GM23338 (cell line): ENCODE measurements at regions not wholly inside any gene's neighbourhood (a gene's known extent, or its start where the extent isn't known, plus 50 kb on each side); places are given as distances from the start of the nearest gene placed in this dataset.

Experiments
- ATAC-seq: fragments of 200-7000 bp; cut with Tn5 transposase; 3 replicates; pipeline ENCODE4 v1.9.1; 2020
- DNase-seq: peaks from one replicate; pipeline ENCODE4 v3.0.0-alpha.2; 2015; ENCODE audit warnings: low spot score
- H2AFZ ChIP-seq: fragments of 200-600 bp; sonication (generic); 2 replicates; pipeline ENCODE4 v1.8.0; 2016; ENCODE audit warnings: antibody characterized with exemption, mild to moderate bottlenecking, moderate library complexity
- H3F3A ChIP-seq: fragments of 200-600 bp; sonication (generic); replicated peaks from 2 replicates; pipeline ENCODE4 v1.8.0; 2017; ENCODE audit warnings: antibody characterized with exemption, mixed run types, low read depth
- H3K27ac ChIP-seq: fragments of 200-600 bp; sonication (generic); 2 replicates; pipeline ENCODE4 v1.6.1; 2016; ENCODE audit warnings: low read depth
- H3K27me3 ChIP-seq: fragments of 200-600 bp; sonication (generic); 2 replicates; pipeline ENCODE4 v1.8.0; 2016; ENCODE audit warnings: mild to moderate bottlenecking, mixed run types, moderate library complexity; ENCODE audit not compliant: insufficient read depth
- H3K36me3 ChIP-seq: fragments of 200-600 bp; sonication (generic); 2 replicates; pipeline ENCODE4 v1.8.0; 2016; ENCODE audit warnings: mild to moderate bottlenecking; ENCODE audit not compliant: insufficient read depth
- H3K4me1 ChIP-seq: fragments of 200-600 bp; sonication (generic); 2 replicates; pipeline ENCODE4 v1.8.0; 2016; ENCODE audit warnings: mild to moderate bottlenecking, moderate library complexity; ENCODE audit not compliant: insufficient read depth
- H3K4me2 ChIP-seq: fragments of 200-600 bp; sonication (generic); 2 replicates; pipeline ENCODE4 v1.7.1; 2017; ENCODE audit warnings: mixed run types
- H3K4me3 ChIP-seq: fragments of 200-600 bp; sonication (generic); 2 replicates; pipeline ENCODE4 v1.6.1; 2016; ENCODE audit warnings: mixed run types
- H3K79me2 ChIP-seq: fragments of 200-600 bp; sonication (generic); replicated peaks from 2 replicates; pipeline ENCODE4 v1.8.0; 2017; ENCODE audit warnings: mild to moderate bottlenecking; ENCODE audit not compliant: insufficient read depth
- H3K9me2 ChIP-seq: fragments of 200-600 bp; sonication (generic); 2 replicates; pipeline ENCODE4 v1.8.0; 2017; ENCODE audit not compliant: insufficient read depth
- H4K20me1 ChIP-seq: fragments of 200-600 bp; sonication (generic); replicated peaks from 2 replicates; pipeline ENCODE4 v1.8.0; 2017; ENCODE audit warnings: mild to moderate bottlenecking; ENCODE audit not compliant: insufficient read depth
- H3K27ac Mint-ChIP-seq: 2 replicates; pipeline ENCODE4 v1.8.0; 2020; ENCODE audit warnings: inconsistent platforms, mild to moderate bottlenecking, moderate library complexity, mixed read lengths
- H3K27me3 Mint-ChIP-seq: 3 replicates; pipeline ENCODE4 v1.8.0; 2022; ENCODE audit warnings: low read depth, mild to moderate bottlenecking, moderate library complexity, mixed read lengths, inconsistent platforms; ENCODE audit not compliant: insufficient read depth, poor library complexity
- H3K36me3 Mint-ChIP-seq: 3 replicates; pipeline ENCODE4 v1.8.0; 2021; ENCODE audit warnings: low read depth, mild to moderate bottlenecking, inconsistent platforms, moderate library complexity, mixed read lengths
- H3K4me1 Mint-ChIP-seq: 3 replicates; pipeline ENCODE4 v1.8.0; 2020; ENCODE audit warnings: mild to moderate bottlenecking, inconsistent platforms, mixed read lengths
- H3K4me3 Mint-ChIP-seq: 3 replicates; pipeline ENCODE4 v1.8.0; 2021; ENCODE audit warnings: moderate library complexity, mild to moderate bottlenecking, inconsistent platforms, mixed read lengths
- H3K9me3 Mint-ChIP-seq: 3 replicates; pipeline ENCODE4 v1.8.0; 2020; ENCODE audit warnings: moderate library complexity, mild to moderate bottlenecking, inconsistent platforms, mixed read lengths
- CREB1 ChIP-seq: fragments of 250-450 bp; sonication (Bioruptor Pico); IDR thresholded peaks from 2 replicates; pipeline ENCODE4 v1.5.0; 2020; ENCODE audit warnings: low read depth, mild to moderate bottlenecking, moderate library complexity
- ETS1 ChIP-seq: IDR thresholded peaks from 2 replicates; pipeline ENCODE4 v1.6.1; 2016; ENCODE audit warnings: antibody characterized with exemption
- EZH2 ChIP-seq: fragments of 200-600 bp; sonication (generic); IDR thresholded peaks from one replicate; pipeline ENCODE4 v1.8.0; 2017; ENCODE audit warnings: antibody characterized with exemption, mild to moderate bottlenecking, low read depth; ENCODE audit not compliant: unreplicated experiment
- EZH2phosphoT487 ChIP-seq: fragments of 200-600 bp; sonication (generic); IDR thresholded peaks from one replicate; pipeline ENCODE4 v1.8.1; 2018; ENCODE audit warnings: antibody characterized with exemption; ENCODE audit not compliant: unreplicated experiment
- JUNB ChIP-seq: IDR thresholded peaks from one replicate; pipeline ENCODE4 v1.6.1; 2016; ENCODE audit warnings: antibody characterized with exemption; ENCODE audit not compliant: unreplicated experiment
- NANOG ChIP-seq: IDR thresholded peaks from 2 replicates; pipeline ENCODE4 v1.6.1; 2016; ENCODE audit warnings: antibody characterized with exemption, borderline replicate concordance
- POLR2AphosphoS5 ChIP-seq: IDR thresholded peaks from 2 replicates; pipeline ENCODE4 v1.6.1; 2016; ENCODE audit warnings: antibody characterized with exemption, low read depth
- REST ChIP-seq: IDR thresholded peaks from one replicate; pipeline ENCODE4 v1.6.1; 2018; ENCODE audit warnings: antibody characterized with exemption; ENCODE audit not compliant: unreplicated experiment
- STAT1 ChIP-seq: IDR thresholded peaks from one replicate; pipeline ENCODE4 v1.6.1; 2016; ENCODE audit warnings: antibody characterized with exemption; ENCODE audit not compliant: unreplicated experiment
- ZNF114 ChIP-seq: fragments of 250-450 bp; sonication (Bioruptor Pico); IDR thresholded peaks from 2 replicates; pipeline ENCODE4 v1.5.0; 2020; ENCODE audit warnings: mild to moderate bottlenecking, moderate library complexity
- ZNF331 ChIP-seq: fragments of 250-450 bp; sonication (Bioruptor Pico); IDR thresholded peaks from 2 replicates; pipeline ENCODE4 v1.5.0; 2020; ENCODE audit warnings: low read depth, mild to moderate bottlenecking, moderate library complexity
- ZNF462 ChIP-seq: fragments of 250-450 bp; sonication (Bioruptor Pico); IDR thresholded peaks from 2 replicates; pipeline ENCODE4 v1.5.0; 2020; ENCODE audit warnings: mild to moderate bottlenecking, moderate library complexity
- TF ChIP-seq, protein P1 (sequence below), 2 experiments: fragments of 200-600 bp in 1 of 2; sonication (generic) in 1 of 2; conservative IDR thresholded peaks; 2 replicates each; pipeline versions ENCODE4 v1.5.1 to v1.6.1; 2016 to 2017; ENCODE audit warnings: antibody characterized with exemption in 2 of 2, low read depth in 2 of 2, mild to moderate bottlenecking in 2 of 2, moderate library complexity in 1 of 2

GRCh38 chr13:50285283-50285682 is 270.0 kb downstream of the KCNRG start:
- Histone ChIP-seq H3K4me1 (peaks cover 25% of the 10 kb centered on the region; the same call in 1 of the 2 replicates), H3K4me3 (no peak overlapping the region), H3K9me2 (peaks cover 8% of the 10 kb centered on the region; the same call in 1 of the 2 replicates), H3K79me2 (no peaks in the 10 kb centered on the region), H3K27me3 (no peaks in the 10 kb centered on the region), H2AFZ (no peak overlapping the region), H4K20me1 (no peaks in the 10 kb centered on the region), H3K36me3 (no peaks in the 10 kb centered on the region), H3K27ac (no peak overlapping the region), H3K4me2 (no peak overlapping the region), H3F3A (no peaks in the 10 kb centered on the region)
- no peak for DNase-seq
- TF ChIP-seq ETS1 (no peak), EZH2phosphoT487 (no peak), STAT1 (no peak), NANOG (no peak), REST (no peak), JUNB (no peak), EZH2 (no peak), CREB1 (CRISPR knock-in tag) (no peak), POLR2AphosphoS5 (no peak), ZNF462 (no peak), ZNF114 (no peak), ZNF331 (CRISPR knock-in tag) (no peak)
- TF ChIP-seq, protein P1, sequence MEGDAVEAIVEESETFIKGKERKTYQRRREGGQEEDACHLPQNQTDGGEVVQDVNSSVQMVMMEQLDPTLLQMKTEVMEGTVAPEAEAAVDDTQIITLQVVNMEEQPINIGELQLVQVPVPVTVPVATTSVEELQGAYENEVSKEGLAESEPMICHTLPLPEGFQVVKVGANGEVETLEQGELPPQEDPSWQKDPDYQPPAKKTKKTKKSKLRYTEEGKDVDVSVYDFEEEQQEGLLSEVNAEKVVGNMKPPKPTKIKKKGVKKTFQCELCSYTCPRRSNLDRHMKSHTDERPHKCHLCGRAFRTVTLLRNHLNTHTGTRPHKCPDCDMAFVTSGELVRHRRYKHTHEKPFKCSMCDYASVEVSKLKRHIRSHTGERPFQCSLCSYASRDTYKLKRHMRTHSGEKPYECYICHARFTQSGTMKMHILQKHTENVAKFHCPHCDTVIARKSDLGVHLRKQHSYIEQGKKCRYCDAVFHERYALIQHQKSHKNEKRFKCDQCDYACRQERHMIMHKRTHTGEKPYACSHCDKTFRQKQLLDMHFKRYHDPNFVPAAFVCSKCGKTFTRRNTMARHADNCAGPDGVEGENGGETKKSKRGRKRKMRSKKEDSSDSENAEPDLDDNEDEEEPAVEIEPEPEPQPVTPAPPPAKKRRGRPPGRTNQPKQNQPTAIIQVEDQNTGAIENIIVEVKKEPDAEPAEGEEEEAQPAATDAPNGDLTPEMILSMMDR (conservative IDR thresholded peaks at IDR 0.05; ENCODE audit: low read depth in 2 of 2), result no peak
- Mint-ChIP-seq H3K4me1 (peaks cover 29% of the 10 kb centered on the region), H3K27me3 (no peaks in the 10 kb centered on the region), H3K4me3 (no peak overlapping the region), H3K36me3 (no peaks in the 10 kb centered on the region), H3K27ac (no peak overlapping the region), H3K9me3 (peaks cover 4% of the 10 kb centered on the region; the same call in 1 of the 3 replicates)
- ATAC-seq, result no peak
